PFSK-1 (cell line): ENCODE measurements at regions not wholly inside any gene's neighbourhood (a gene's known extent, or its start where the extent isn't known, plus 50 kb on each side); places are given as distances from the start of the nearest gene placed in this dataset.

ENCODE experiments used
- FOXP2 ChIP-seq: optimal IDR thresholded peaks from 2 replicates; pipeline ENCODE3; 2011; ENCODE audit warnings: borderline replicate concordance, control low read depth, inconsistent platforms; ENCODE audit not compliant: insufficient read depth; ENCODE audit errors: extremely low read length, extremely low read depth
- POLR2AphosphoS5 ChIP-seq: IDR thresholded peaks from 2 replicates; pipeline ENCODE4 v1.6.1; 2012; ENCODE audit warnings: low read depth, mild to moderate bottlenecking, control low read depth, low read length, moderate library complexity
- SIN3A ChIP-seq: IDR thresholded peaks from 2 replicates; pipeline ENCODE4 v1.6.1; 2012; ENCODE audit warnings: mild to moderate bottlenecking, low read length, moderate library complexity, borderline replicate concordance; ENCODE audit not compliant: insufficient read depth
- TAF1 ChIP-seq: IDR thresholded peaks from 2 replicates; pipeline ENCODE4 v1.6.1; 2012; ENCODE audit warnings: low read length, control low read depth, borderline replicate concordance; ENCODE audit not compliant: insufficient read depth
- TF ChIP-seq, protein P1 (sequence below), 2 experiments: IDR thresholded peaks; 2 replicates each; pipeline versions ENCODE4 v1.6.1 to v1.8.0; 2011 to 2012; ENCODE audit warnings: low read depth in 2 of 2, low read length in 2 of 2, control low read depth in 1 of 2, inconsistent platforms in 1 of 2, mild to moderate bottlenecking in 1 of 2, moderate library complexity in 1 of 2; ENCODE audit not compliant: insufficient read depth in 1 of 2

DNA sequence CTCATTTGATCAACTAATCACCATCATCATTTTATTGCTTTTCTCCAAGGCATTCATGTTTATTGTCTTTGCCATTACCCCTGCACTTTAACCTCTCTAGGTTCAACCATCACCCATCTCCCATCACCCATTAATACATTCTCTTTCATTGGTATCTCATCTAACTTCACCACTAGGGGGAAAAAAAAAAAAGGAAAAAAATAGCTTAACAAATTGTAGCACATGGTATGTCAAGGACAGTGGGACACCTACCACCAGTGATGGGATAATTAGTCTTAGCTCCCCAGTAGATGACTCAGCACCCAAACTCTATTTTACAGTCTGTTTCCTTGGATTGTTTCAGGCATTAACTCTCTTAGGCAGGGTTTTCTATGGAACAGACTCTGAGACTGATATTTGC lies 1770.2 kb upstream of the MIR17HG start:
- TF ChIP-seq TAF1, result no peak
- TF ChIP-seq, protein P1, sequence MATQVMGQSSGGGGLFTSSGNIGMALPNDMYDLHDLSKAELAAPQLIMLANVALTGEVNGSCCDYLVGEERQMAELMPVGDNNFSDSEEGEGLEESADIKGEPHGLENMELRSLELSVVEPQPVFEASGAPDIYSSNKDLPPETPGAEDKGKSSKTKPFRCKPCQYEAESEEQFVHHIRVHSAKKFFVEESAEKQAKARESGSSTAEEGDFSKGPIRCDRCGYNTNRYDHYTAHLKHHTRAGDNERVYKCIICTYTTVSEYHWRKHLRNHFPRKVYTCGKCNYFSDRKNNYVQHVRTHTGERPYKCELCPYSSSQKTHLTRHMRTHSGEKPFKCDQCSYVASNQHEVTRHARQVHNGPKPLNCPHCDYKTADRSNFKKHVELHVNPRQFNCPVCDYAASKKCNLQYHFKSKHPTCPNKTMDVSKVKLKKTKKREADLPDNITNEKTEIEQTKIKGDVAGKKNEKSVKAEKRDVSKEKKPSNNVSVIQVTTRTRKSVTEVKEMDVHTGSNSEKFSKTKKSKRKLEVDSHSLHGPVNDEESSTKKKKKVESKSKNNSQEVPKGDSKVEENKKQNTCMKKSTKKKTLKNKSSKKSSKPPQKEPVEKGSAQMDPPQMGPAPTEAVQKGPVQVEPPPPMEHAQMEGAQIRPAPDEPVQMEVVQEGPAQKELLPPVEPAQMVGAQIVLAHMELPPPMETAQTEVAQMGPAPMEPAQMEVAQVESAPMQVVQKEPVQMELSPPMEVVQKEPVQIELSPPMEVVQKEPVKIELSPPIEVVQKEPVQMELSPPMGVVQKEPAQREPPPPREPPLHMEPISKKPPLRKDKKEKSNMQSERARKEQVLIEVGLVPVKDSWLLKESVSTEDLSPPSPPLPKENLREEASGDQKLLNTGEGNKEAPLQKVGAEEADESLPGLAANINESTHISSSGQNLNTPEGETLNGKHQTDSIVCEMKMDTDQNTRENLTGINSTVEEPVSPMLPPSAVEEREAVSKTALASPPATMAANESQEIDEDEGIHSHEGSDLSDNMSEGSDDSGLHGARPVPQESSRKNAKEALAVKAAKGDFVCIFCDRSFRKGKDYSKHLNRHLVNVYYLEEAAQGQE (IDR thresholded peaks at IDR 0.05; ENCODE audit: insufficient read depth in 1 of 2, low read depth in 2 of 2, low read length in 2 of 2), result no peak
- no peak for TF ChIP-seq FOXP2
- TF ChIP-seq POLR2AphosphoS5, result no peak
- TF ChIP-seq SIN3A, result no peak

- TF ChIP-seq POLR2AphosphoS5 (no peak), SIN3A (no peak), FOXP2 (no peak), TAF1 (no peak)
- TF ChIP-seq, protein P1 (IDR thresholded peaks at IDR 0.05; ENCODE audit: insufficient read depth in 1 of 2, low read depth in 2 of 2, low read length in 2 of 2), result no peak
Observed at GRCh38 chr13:89584058-89584620, 1763.3 kb upstream of the MIR17HG start.

DNA sequence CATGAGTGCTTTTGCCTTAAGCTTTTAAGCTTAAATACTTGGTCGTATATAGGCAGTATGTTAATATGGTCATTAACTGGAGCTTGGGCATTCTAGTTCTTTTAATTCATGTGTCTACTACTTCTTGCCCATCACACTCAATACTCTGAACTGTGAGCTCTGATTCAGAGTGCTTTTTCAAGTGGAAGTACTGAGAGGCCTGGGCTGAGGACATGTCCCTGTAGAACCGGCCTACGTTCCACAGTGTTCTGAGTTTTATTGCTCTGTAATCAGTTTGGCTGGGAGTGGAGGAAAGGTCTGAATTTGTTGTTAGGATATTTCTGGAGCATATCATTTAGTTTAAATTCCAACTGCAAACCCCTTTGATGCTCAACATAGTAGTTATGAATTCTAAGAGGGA lies 1744.8 kb upstream of the MIR17HG start:
- TF ChIP-seq TAF1, result no peak
- TF ChIP-seq FOXP2, result no peak
- TF ChIP-seq, protein P1 (IDR thresholded peaks at IDR 0.05; ENCODE audit: insufficient read depth in 1 of 2, low read depth in 2 of 2, low read length in 2 of 2), result no peak
- TF ChIP-seq SIN3A, result no peak
- no peak for TF ChIP-seq POLR2AphosphoS5

- TF ChIP-seq POLR2AphosphoS5 (no peak), TAF1 (no peak), FOXP2 (no peak), SIN3A (no peak)
- TF ChIP-seq, protein P1 (IDR thresholded peaks at IDR 0.05; ENCODE audit: insufficient read depth in 1 of 2, low read depth in 2 of 2, low read length in 2 of 2), result no peak
Observed at GRCh38 chr13:89603187-89603586, 1744.3 kb upstream of the MIR17HG start.

DNA sequence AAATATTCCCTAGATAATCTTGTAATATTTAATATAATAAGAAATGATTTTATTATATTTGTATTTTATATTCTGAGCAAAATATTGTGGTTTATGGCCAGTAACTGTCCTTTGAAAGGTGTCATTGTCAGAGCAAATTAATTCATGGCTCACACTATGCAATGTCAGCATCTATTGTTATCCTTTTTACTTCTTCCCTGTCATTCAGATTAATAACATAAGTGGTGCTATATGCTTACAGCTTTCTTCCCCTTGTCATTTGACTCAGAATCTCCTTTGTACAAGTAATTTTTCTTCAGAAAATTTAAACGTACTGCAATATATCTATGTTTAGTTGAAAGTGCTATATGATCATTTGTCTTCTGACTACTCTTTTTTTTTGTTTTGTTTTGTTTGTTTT lies 1738.2 kb upstream of the MIR17HG start:
- TF ChIP-seq TAF1 (no peak), POLR2AphosphoS5 (no peak), SIN3A (no peak), FOXP2 (no peak)
- TF ChIP-seq, protein P1 (IDR thresholded peaks at IDR 0.05; ENCODE audit: insufficient read depth in 1 of 2, low read depth in 2 of 2, low read length in 2 of 2), result no peak
